ENCODE measurements at regions not wholly inside any gene's neighbourhood (a gene's known extent, or its start where the extent isn't known, plus 50 kb on each side); places are given as distances from the start of the nearest gene placed in this dataset.

DNA sequence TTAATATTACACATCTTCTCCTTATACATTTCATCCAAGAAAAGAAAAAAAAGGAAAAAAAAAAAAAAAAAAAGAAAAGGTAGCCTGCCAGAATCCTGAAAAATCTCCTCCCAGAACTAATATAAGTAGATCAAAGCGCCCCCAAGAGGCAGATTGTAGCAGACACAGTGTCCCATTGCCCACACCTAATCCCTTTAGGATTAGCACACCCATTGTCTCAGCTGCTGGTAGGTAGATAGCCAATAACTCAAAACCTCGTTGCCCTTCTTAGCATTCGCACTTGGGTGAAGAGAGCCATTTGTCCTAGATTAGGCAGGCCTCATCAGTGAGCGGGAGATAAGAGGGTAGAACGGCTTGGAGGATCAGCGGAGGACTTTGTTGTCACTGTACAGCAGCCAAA is 100.2 kb upstream of the SORCS1 start:
- Histone ChIP-seq H3K27ac (ENCODE audit: low read length) (no peak overlapping the region), H3K4me3 (ENCODE audit: low read length in 2 of 2) (no peak overlapping the region), H3K27me3 (ENCODE audit: control insufficient read depth in 1 of 2, insufficient read depth in 2 of 2, low read length in 2 of 2) (no peaks in the 10 kb centered on the region), H3K36me3 (ENCODE audit: control insufficient read depth in 2 of 2, insufficient read depth in 2 of 2, low read length in 2 of 2) (no peaks in the 10 kb centered on the region), H3K4me1 (ENCODE audit: control insufficient read depth, insufficient read depth, low read length) (no peaks in the 10 kb centered on the region), H3K9ac (ENCODE audit: low read length in 2 of 2) (no peak overlapping the region), H3K9me3 (ENCODE audit: control insufficient read depth in 2 of 2, low read length in 2 of 2) (no peaks in the 10 kb centered on the region)

DNA sequence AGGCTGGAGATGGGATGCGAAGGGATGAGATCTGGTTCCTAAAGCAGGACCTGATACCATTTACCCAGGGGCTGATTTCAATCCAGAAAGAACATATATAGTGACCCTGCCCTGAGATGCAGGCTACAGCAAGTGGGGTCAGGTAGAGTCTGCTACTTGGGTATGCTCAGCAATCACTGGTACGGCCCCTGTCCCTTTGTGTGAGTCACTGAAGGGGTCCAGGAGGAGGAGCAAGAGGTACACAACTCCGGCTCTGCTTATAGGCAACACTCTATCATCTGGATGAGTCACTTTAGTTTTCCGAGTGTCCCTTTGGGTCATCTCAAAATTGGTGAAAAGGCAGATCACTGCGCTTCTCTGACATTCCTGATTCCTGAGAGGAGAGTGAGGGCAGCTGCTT is 79.6 kb upstream of the SORCS1 start:
- H3K4me3 ChIP-seq (ENCODE audit: low read length in 2 of 2): no peak overlapping the region
- no peak overlapping the region for H3K27ac ChIP-seq (ENCODE audit: low read length)
- no peaks in the 10 kb centered on the region for H3K36me3 ChIP-seq (ENCODE audit: control insufficient read depth in 2 of 2, insufficient read depth in 2 of 2, low read length in 2 of 2)
- H3K4me1 ChIP-seq (ENCODE audit: control insufficient read depth, insufficient read depth, low read length): no peaks in the 10 kb centered on the region
- H3K9me3 ChIP-seq (ENCODE audit: control insufficient read depth in 2 of 2, low read length in 2 of 2): no peaks in the 10 kb centered on the region
- H3K9ac ChIP-seq (ENCODE audit: low read length in 2 of 2): no peak overlapping the region
- H3K27me3 ChIP-seq (ENCODE audit: control insufficient read depth in 1 of 2, insufficient read depth in 2 of 2, low read length in 2 of 2): no peaks in the 10 kb centered on the region

DNA sequence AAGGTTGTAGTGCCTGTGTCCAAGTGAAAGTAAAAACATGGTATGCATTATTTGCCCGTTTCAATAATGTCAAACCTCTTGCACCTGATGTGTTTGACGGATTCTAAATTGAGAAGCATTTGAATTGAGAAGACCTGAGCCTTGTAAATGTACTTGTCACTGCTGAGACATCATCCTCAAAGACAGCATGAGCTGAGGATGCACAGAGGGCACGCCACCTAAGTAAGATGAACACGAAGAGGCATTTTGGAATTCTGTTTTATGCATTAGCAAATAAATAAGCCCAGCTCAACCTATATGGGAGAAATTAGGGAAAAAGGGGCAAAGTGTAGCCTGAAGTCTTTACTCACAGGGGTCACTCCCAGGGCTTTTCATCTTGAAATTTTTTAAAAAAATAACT is 73.8 kb upstream of the SORCS1 start:
- Histone ChIP-seq H3K4me1 (ENCODE audit: control insufficient read depth, insufficient read depth, low read length) (no peaks in the 10 kb centered on the region), H3K36me3 (ENCODE audit: control insufficient read depth in 2 of 2, insufficient read depth in 2 of 2, low read length in 2 of 2) (no peaks in the 10 kb centered on the region), H3K9ac (ENCODE audit: low read length in 2 of 2) (no peak overlapping the region), H3K27me3 (ENCODE audit: control insufficient read depth in 1 of 2, insufficient read depth in 2 of 2, low read length in 2 of 2) (no peaks in the 10 kb centered on the region), H3K4me3 (ENCODE audit: low read length in 2 of 2) (no peak overlapping the region), H3K9me3 (ENCODE audit: control insufficient read depth in 2 of 2, low read length in 2 of 2) (no peaks in the 10 kb centered on the region), H3K27ac (ENCODE audit: low read length) (no peak overlapping the region)

DNA sequence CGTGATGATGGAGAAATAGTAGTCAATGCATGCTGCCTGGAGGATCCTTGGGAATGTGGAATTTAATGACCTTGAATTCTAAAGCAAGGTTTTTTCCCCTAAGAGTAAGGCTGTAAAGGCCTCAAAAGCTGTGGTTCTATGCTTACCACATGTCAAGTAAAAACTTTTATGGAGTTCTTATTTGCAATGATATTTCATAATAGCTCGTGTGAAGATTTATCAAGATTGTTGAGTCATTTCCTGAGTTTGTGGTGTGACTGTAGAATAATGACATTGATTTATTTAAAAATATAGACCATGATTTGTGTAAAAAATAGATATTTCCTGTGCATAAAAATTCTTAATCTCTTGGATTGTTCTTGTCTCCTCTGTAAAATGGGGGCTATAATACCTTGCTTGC is 67.5 kb upstream of the SORCS1 start:
- Histone ChIP-seq H3K36me3 (ENCODE audit: control insufficient read depth in 2 of 2, insufficient read depth in 2 of 2, low read length in 2 of 2) (no peaks in the 10 kb centered on the region), H3K27me3 (ENCODE audit: control insufficient read depth in 1 of 2, insufficient read depth in 2 of 2, low read length in 2 of 2) (no peaks in the 10 kb centered on the region), H3K27ac (ENCODE audit: low read length) (no peak overlapping the region), H3K9me3 (ENCODE audit: control insufficient read depth in 2 of 2, low read length in 2 of 2) (no peaks in the 10 kb centered on the region), H3K9ac (ENCODE audit: low read length in 2 of 2) (no peak overlapping the region), H3K4me3 (ENCODE audit: low read length in 2 of 2) (no peak overlapping the region), H3K4me1 (ENCODE audit: control insufficient read depth, insufficient read depth, low read length) (no peaks in the 10 kb centered on the region)

DNA sequence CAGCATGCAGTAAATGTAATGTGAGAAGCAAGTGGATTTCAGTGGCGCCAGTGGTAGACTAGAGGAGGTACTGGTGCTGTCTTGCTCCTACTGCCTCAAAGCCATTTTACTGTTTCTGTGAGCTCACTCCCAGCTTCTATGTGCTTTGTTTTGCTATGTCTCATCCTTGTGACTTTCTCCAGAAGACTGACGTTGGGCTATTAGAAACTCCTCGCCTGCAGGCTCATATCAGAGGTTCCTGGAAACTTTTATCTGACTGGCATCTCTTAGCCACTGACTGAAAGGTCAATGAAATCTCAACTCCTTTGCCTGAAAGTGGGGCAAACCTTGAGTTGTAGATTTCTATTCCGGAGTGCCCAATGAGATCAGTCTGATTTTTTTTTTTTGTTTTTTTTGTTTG is 66.4 kb upstream of the SORCS1 start:
- Histone ChIP-seq H3K9me3 (ENCODE audit: control insufficient read depth in 2 of 2, low read length in 2 of 2) (no peaks in the 10 kb centered on the region), H3K27me3 (ENCODE audit: control insufficient read depth in 1 of 2, insufficient read depth in 2 of 2, low read length in 2 of 2) (no peaks in the 10 kb centered on the region), H3K4me3 (ENCODE audit: low read length in 2 of 2) (no peak overlapping the region), H3K36me3 (ENCODE audit: control insufficient read depth in 2 of 2, insufficient read depth in 2 of 2, low read length in 2 of 2) (no peaks in the 10 kb centered on the region), H3K9ac (ENCODE audit: low read length in 2 of 2) (no peak overlapping the region), H3K4me1 (ENCODE audit: control insufficient read depth, insufficient read depth, low read length) (no peaks in the 10 kb centered on the region), H3K27ac (ENCODE audit: low read length) (no peak overlapping the region)

DNA sequence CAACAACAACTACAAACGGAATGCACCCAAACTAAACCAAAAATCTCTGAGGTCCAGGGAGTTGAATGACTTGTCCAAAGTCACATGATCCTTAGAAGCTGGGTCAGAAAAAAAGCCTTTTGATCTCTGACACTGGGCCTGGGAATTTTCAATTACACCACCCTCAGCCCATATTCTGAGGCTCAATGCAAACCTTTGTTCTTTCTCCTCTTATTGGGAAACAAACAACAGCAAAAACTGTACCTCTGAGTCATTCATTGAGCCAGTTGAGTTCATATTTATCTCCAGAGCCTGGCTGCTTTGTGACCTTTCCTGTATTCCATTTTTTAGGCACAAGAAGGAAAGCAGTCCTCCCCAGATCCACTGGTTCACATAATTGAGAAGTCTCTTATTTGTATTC is 51.2 kb upstream of the SORCS1 start:
- no peaks in the 10 kb centered on the region for H3K36me3 ChIP-seq (ENCODE audit: control insufficient read depth in 2 of 2, insufficient read depth in 2 of 2, low read length in 2 of 2)
- no peak overlapping the region for H3K4me3 ChIP-seq (ENCODE audit: low read length in 2 of 2)
- H3K27ac ChIP-seq (ENCODE audit: low read length): no peak overlapping the region
- peaks cover 0 to 2% of the 10 kb centered on the region in 2 donors for H3K9me3 ChIP-seq (ENCODE audit: control insufficient read depth in 2 of 2, low read length in 2 of 2)
- no peak overlapping the region for H3K9ac ChIP-seq (ENCODE audit: low read length in 2 of 2)
- H3K27me3 ChIP-seq (ENCODE audit: control insufficient read depth in 1 of 2, insufficient read depth in 2 of 2, low read length in 2 of 2): no peaks in the 10 kb centered on the region
- H3K4me1 ChIP-seq (ENCODE audit: control insufficient read depth, insufficient read depth, low read length): no peaks in the 10 kb centered on the region

All from stomach smooth muscle (tissue), 2 donors.